Ishikawa (cell line): ENCODE measurements at regions not wholly inside any gene's neighbourhood (a gene's known extent, or its start where the extent isn't known, plus 50 kb on each side); places are given as distances from the start of the nearest gene placed in this dataset.

ENCODE experiments used
- CEBPB ChIP-seq: IDR thresholded peaks from 2 replicates; pipeline ENCODE4 v1.6.1; 2012
- CREB1 ChIP-seq: IDR thresholded peaks from 2 replicates; pipeline ENCODE4 v1.6.1; 2012; ENCODE audit warnings: low read depth
- EGR1 ChIP-seq: IDR thresholded peaks from 2 replicates; pipeline ENCODE4 v1.6.1; 2012
- EP300 ChIP-seq: IDR thresholded peaks from 2 replicates; pipeline ENCODE4 v1.6.1; 2012; ENCODE audit warnings: borderline replicate concordance
- FOXM1 ChIP-seq: IDR thresholded peaks from 2 replicates; pipeline ENCODE4 v1.6.1; 2012; ENCODE audit warnings: low read depth, borderline replicate concordance
- MAX ChIP-seq: IDR thresholded peaks from 2 replicates; pipeline ENCODE4 v1.6.1; 2012
- RAD21 ChIP-seq: IDR thresholded peaks from 2 replicates; pipeline ENCODE4 v1.6.1; 2012; ENCODE audit warnings: low read depth
- REST ChIP-seq: IDR thresholded peaks from 2 replicates; pipeline ENCODE4 v1.6.1; 2012; ENCODE audit warnings: low read depth, mild to moderate bottlenecking
- TAF1 ChIP-seq: IDR thresholded peaks from 2 replicates; pipeline ENCODE4 v1.6.1; 2012; ENCODE audit warnings: low read depth, mild to moderate bottlenecking
- TCF12 ChIP-seq: IDR thresholded peaks from 2 replicates; pipeline ENCODE4 v1.6.1; 2012; ENCODE audit warnings: low read depth
- TEAD4 ChIP-seq: IDR thresholded peaks from 2 replicates; pipeline ENCODE4 v1.6.1; 2012
- YY1 ChIP-seq: IDR thresholded peaks from 2 replicates; pipeline ENCODE4 v1.6.1; 2012; ENCODE audit warnings: low read depth
- ZBTB7A ChIP-seq: IDR thresholded peaks from 2 replicates; pipeline ENCODE4 v1.6.1; 2012; ENCODE audit warnings: low read depth

GRCh38 chr2:208686665-208687064 lies 280.1 kb downstream of the PTH2R start:
- TF ChIP-seq MAX, result no peak
- TF ChIP-seq RAD21, result no peak
- TF ChIP-seq CEBPB, result no peak
- no peak for TF ChIP-seq TAF1
- TF ChIP-seq FOXM1, result no peak
- no peak for TF ChIP-seq EP300
- TF ChIP-seq TEAD4, result no peak
- no peak for TF ChIP-seq REST
- no peak for TF ChIP-seq YY1
- no peak for TF ChIP-seq ZBTB7A
- TF ChIP-seq TCF12, result no peak
- TF ChIP-seq EGR1, result no peak
- TF ChIP-seq CREB1, result no peak
